Spleen (tissue), 11 donors: ENCODE measurements at regions not wholly inside any gene's neighbourhood (a gene's known extent, or its start where the extent isn't known, plus 50 kb on each side); places are given as distances from the start of the nearest gene placed in this dataset.

Experiments used
- DNase-seq: peaks from one replicate; pipeline ENCODE4 v3.0.0-alpha.2; 2020
- H3K27ac ChIP-seq, 8 donors: fragments of 200-600 bp; sonication (generic) in 7 of 8; 1 replicate in 4 of 8; 2 replicates in 4 of 8; pipeline versions ENCODE4 v1.5.0 to v1.8.0; 2016 to 2021; ENCODE audit warnings: inconsistent platforms in 4 of 8, mild to moderate bottlenecking in 4 of 8, moderate library complexity in 1 of 8
- H3K27me3 ChIP-seq, 7 donors: fragments of 200-600 bp; sonication (generic) in 6 of 7; replicated peaks in 1 of 7; 1 replicate in 4 of 7; 2 replicates in 3 of 7; pipeline versions ENCODE4 v1.5.0 to v1.8.0; 2016 to 2021; ENCODE audit warnings: inconsistent platforms in 3 of 7, mild to moderate bottlenecking in 1 of 7
- H3K36me3 ChIP-seq, 6 donors: fragments of 200-600 bp; sonication (generic) in 5 of 6; 1 replicate in 4 of 6; 2 replicates in 2 of 6; pipeline versions ENCODE4 v1.5.0 to v1.8.0; 2016 to 2021; ENCODE audit warnings: inconsistent platforms in 2 of 6
- H3K4me1 ChIP-seq, 6 donors: fragments of 200-600 bp; sonication (generic) in 5 of 6; 1 replicate in 3 of 6; 2 replicates in 3 of 6; pipeline versions ENCODE4 v1.5.0 to v1.8.0; 2016 to 2021; ENCODE audit warnings: inconsistent platforms in 3 of 6
- H3K4me3 ChIP-seq, 8 donors: fragments of 200-600 bp; sonication (generic) in 7 of 8; 1 replicate in 4 of 8; 2 replicates in 4 of 8; pipeline versions ENCODE4 v1.5.0 to v1.8.0; 2016 to 2021; ENCODE audit warnings: inconsistent platforms in 4 of 8, mild to moderate bottlenecking in 4 of 8, moderate library complexity in 2 of 8
- H3K9me3 ChIP-seq, 8 donors: fragments of 200-600 bp; sonication (generic) in 7 of 8; 1 replicate in 4 of 8; 2 replicates in 4 of 8; pipeline versions ENCODE4 v1.5.0 to v1.8.0; 2016 to 2021; ENCODE audit warnings: inconsistent platforms in 4 of 8
- CTCF ChIP-seq, 11 experiments: fragments of 200-600 bp in 7 of 11; fragments of 450-650 bp in 4 of 11; sonication (generic) in 4 of 11; IDR thresholded peaks in 8 of 11; conservative IDR thresholded peaks in 3 of 11; 1 replicate in 7 of 11; 2 replicates in 4 of 11; pipeline versions ENCODE4 v1.4.0 to v1.8.0; 2016 to 2021; ENCODE audit warnings: antibody characterized with exemption in 11 of 11, inconsistent platforms in 4 of 11, mild to moderate bottlenecking in 1 of 11
- POLR2A ChIP-seq, 3 donors: fragments of 450-650 bp; IDR thresholded peaks; one replicate each; pipeline ENCODE4 v1.5.1; 2017; ENCODE audit warnings: antibody characterized with exemption in 3 of 3, mild to moderate bottlenecking in 1 of 3
- POLR2AphosphoS5 ChIP-seq, 3 donors: sonication (generic); formaldehyde crosslinking; IDR thresholded peaks; one replicate each; pipeline ENCODE4 v1.5.1; 2017; ENCODE audit warnings: antibody characterized with exemption in 3 of 3
- WGBS, 5 donors: extraction: QIAGEN DNeasy Blood & Tissue Kit in 3 of 5; methylation state at CpG; one replicate each; pipeline versions ENCODE4 v1.1.5 to v1.1.7; 2013 to 2018; 5-methylcytosine and 5-hydroxymethylcytosine counted together
- intact Hi-C: fragments of 100-400 bp; cut with DNase I; formaldehyde crosslinking; loops from one replicate; pipeline ENCODE4 v1.15.0; 2023; ENCODE audit warnings: low total_unique reads
- donor health status: healthy with polysubstance abuse.
- donor health status: DM: no; HTN: no; CAD: no; lungs with moderate emphysema.
- donor health status: DM: no; HTN: no; CAD: no.
- donor health status: Bipolar disorder and iron deficiency.
- donor health status: healthy.
- donor health status: DM: no; HTN: no; CAD: no.
- donor health status: DM: yes; HTN: yes; CAD: no.

GRCh38 chr3:182626484-182627467, 166.5 kb upstream of the ATP11B start:
- no peaks in the 10 kb centered on the region for H3K36me3 ChIP-seq
- H3K27me3 ChIP-seq, result peaks cover 0 to 11% (median 0%) of the 10 kb centered on the region in 7 donors
- intact Hi-C loops, result no loop called here
- 61 to 68% (median 62%) methylated on average over 4 of the region's 4 CpGs for WGBS, 5 donors
- no peak overlapping the region for H3K27ac ChIP-seq
- no peak for TF ChIP-seq POLR2AphosphoS5 (IDR thresholded peaks at IDR 0.05)
- no peak for TF ChIP-seq CTCF (IDR thresholded peaks at IDR 0.05 in 8 of 11, conservative IDR thresholded peaks at IDR 0.05 in 3 of 11)
- no peak for TF ChIP-seq POLR2A (IDR thresholded peaks at IDR 0.05)
- DNase-seq, result no peak
- no peaks in the 10 kb centered on the region for H3K9me3 ChIP-seq
- no peak overlapping the region for H3K4me3 ChIP-seq
- H3K4me1 ChIP-seq, result no peaks in the 10 kb centered on the region

- H3K4me3 ChIP-seq, result no peak overlapping the region
- intact Hi-C loops, result no loop called here
- no peak for DNase-seq
- no peak overlapping the region for H3K27ac ChIP-seq
- no peaks in the 10 kb centered on the region for H3K9me3 ChIP-seq
- WGBS, 5 donors, result 76 to 93% (median 87%) methylated on average over 2 of the region's 2 CpGs
- peaks cover 0 to 2% (median 0%) of the 10 kb centered on the region in 7 donors for H3K27me3 ChIP-seq
- no peaks in the 10 kb centered on the region for H3K36me3 ChIP-seq
- no peaks in the 10 kb centered on the region for H3K4me1 ChIP-seq
- no peak for TF ChIP-seq POLR2A (IDR thresholded peaks at IDR 0.05)
- no peak for TF ChIP-seq CTCF (IDR thresholded peaks at IDR 0.05 in 8 of 11, conservative IDR thresholded peaks at IDR 0.05 in 3 of 11)
- no peak for TF ChIP-seq POLR2AphosphoS5 (IDR thresholded peaks at IDR 0.05)
Measured at GRCh38 chr3:182628531-182628930, 164.8 kb upstream of the ATP11B start.

GRCh38 chr3:182629521-182629920, 163.8 kb upstream of the ATP11B start:
- DNase-seq, result no peak
- Histone ChIP-seq H3K27me3 (no peaks in the 10 kb centered on the region), H3K27ac (no peak overlapping the region), H3K4me1 (no peaks in the 10 kb centered on the region), H3K36me3 (no peaks in the 10 kb centered on the region), H3K4me3 (no peak overlapping the region), H3K9me3 (no peaks in the 10 kb centered on the region)
- intact Hi-C loops, result no loop called here
- TF ChIP-seq CTCF (IDR thresholded peaks at IDR 0.05 in 8 of 11, conservative IDR thresholded peaks at IDR 0.05 in 3 of 11), result no peak
- no peak for TF ChIP-seq POLR2AphosphoS5 (IDR thresholded peaks at IDR 0.05)
- no peak for TF ChIP-seq POLR2A (IDR thresholded peaks at IDR 0.05)
- WGBS, 5 donors, result 44 to 100% (median 87%) methylated on average over 1 of the region's 1 CpG
